Omental fat pad (tissue), 3 donors: ENCODE measurements at regions not wholly inside any gene's neighbourhood (a gene's known extent, or its start where the extent isn't known, plus 50 kb on each side); places are given as distances from the start of the nearest gene placed in this dataset.

Experiments
- ATAC-seq: fragments of 150-250 bp; one replicate; pipeline ENCODE4 v1.9.1; 2016; ENCODE audit warnings: mild to moderate bottlenecking, moderate library complexity; ENCODE audit not compliant: low FRiP score
- DNase-seq: peaks from one replicate; pipeline ENCODE4 v3.0.0-alpha.2; 2019; ENCODE audit warnings: low spot score
- CTCF ChIP-seq, 3 donors: fragments of 450-650 bp; IDR thresholded peaks; one replicate each; pipeline ENCODE4 v1.5.1; 2016 to 2017; ENCODE audit warnings: antibody characterized with exemption in 3 of 3, mild to moderate bottlenecking in 3 of 3, moderate library complexity in 2 of 3

- ATAC-seq (no peak), DNase-seq (no peak)
- TF ChIP-seq CTCF (IDR thresholded peaks at IDR 0.05), result no peak
Observed at GRCh38 chr18:27667064-27667463, 482.0 kb upstream of the CHST9 start.

GRCh38 chr18:27666016-27666415 lies 480.9 kb upstream of the CHST9 start:
- no peak for ATAC-seq
- no peak for TF ChIP-seq CTCF (IDR thresholded peaks at IDR 0.05)
- DNase-seq, result no peak

- ATAC-seq, result no peak
Observed at GRCh38 chr18:27665264-27665799, 480.2 kb upstream of the CHST9 start.

GRCh38 chr18:27662949-27663348 lies 477.8 kb upstream of the CHST9 start:
- ATAC-seq, result no peak
- no peak for TF ChIP-seq CTCF (IDR thresholded peaks at IDR 0.05)
- DNase-seq, result no peak

More at GRCh38 chr18:27665264-27665799, 480.2 kb upstream of the CHST9 start:
- no peak for DNase-seq
- no peak for TF ChIP-seq CTCF (IDR thresholded peaks at IDR 0.05)

- DNase-seq (no peak), ATAC-seq (no peak)
- TF ChIP-seq CTCF (IDR thresholded peaks at IDR 0.05), result no peak
Observed at GRCh38 chr18:27662537-27662936, 477.4 kb upstream of the CHST9 start.

GRCh38 chr18:27661320-27662018 lies 476.4 kb upstream of the CHST9 start:
- DNase-seq, result no peak
- ATAC-seq, result no peak
- no peak for TF ChIP-seq CTCF (IDR thresholded peaks at IDR 0.05)

- no peak for ATAC-seq
- no peak for TF ChIP-seq CTCF (IDR thresholded peaks at IDR 0.05)
- no peak for DNase-seq
Observed at GRCh38 chr18:27656905-27657304, 471.8 kb upstream of the CHST9 start.
